Gastroesophageal sphincter (tissue), 4 donors: ENCODE measurements at regions not wholly inside any gene's neighbourhood (a gene's known extent, or its start where the extent isn't known, plus 50 kb on each side); places are given as distances from the start of the nearest gene placed in this dataset.

ENCODE experiments used
- ATAC-seq: fragments of 150-250 bp; one replicate; pipeline ENCODE4 v1.9.1; 2016; ENCODE audit warnings: mild to moderate bottlenecking, moderate library complexity
- H3K27ac ChIP-seq, 4 donors: fragments of 200-600 bp; sonication (generic) in 3 of 4; 1 replicate in 3 of 4; 2 replicates in 1 of 4; pipeline ENCODE4 v1.5.1; 2016 to 2019
- H3K27me3 ChIP-seq: fragments of 200-600 bp; sonication (generic); one replicate; pipeline ENCODE4 v1.5.1; 2019
- H3K36me3 ChIP-seq, 2 donors: fragments of 200-600 bp; sonication (generic); one replicate each; pipeline ENCODE4 v1.5.1; 2019; ENCODE audit warnings: control low read depth in 1 of 2
- H3K4me1 ChIP-seq, 3 donors: fragments of 200-600 bp; sonication (generic); 1 replicate in 2 of 3; 2 replicates in 1 of 3; pipeline ENCODE4 v1.5.1; 2016 to 2019; ENCODE audit warnings: control low read depth in 2 of 3
- H3K4me3 ChIP-seq, 2 donors: fragments of 200-600 bp; sonication (generic); one replicate each; pipeline ENCODE4 v1.5.1; 2019; ENCODE audit warnings: mild to moderate bottlenecking in 1 of 2, moderate library complexity in 1 of 2
- H3K9me3 ChIP-seq, 3 donors: fragments of 200-600 bp; sonication (generic); one replicate each; pipeline ENCODE4 v1.5.1; 2017 to 2019; ENCODE audit warnings: control low read depth in 2 of 3
- EP300 ChIP-seq: sonication (generic); formaldehyde crosslinking; IDR thresholded peaks from one replicate; pipeline ENCODE4 v1.6.1; 2017; ENCODE audit warnings: antibody characterized with exemption, mild to moderate bottlenecking
- POLR2A ChIP-seq, 2 donors: fragments of 450-650 bp; IDR thresholded peaks; one replicate each; pipeline ENCODE4 v1.6.1; 2017; ENCODE audit warnings: antibody characterized with exemption in 2 of 2, mild to moderate bottlenecking in 2 of 2, moderate library complexity in 1 of 2
- POLR2AphosphoS5 ChIP-seq: sonication (generic); formaldehyde crosslinking; IDR thresholded peaks from one replicate; pipeline ENCODE4 v1.6.1; 2017; ENCODE audit warnings: antibody characterized with exemption
- WGBS, 2 donors: methylation state at CpG; one replicate each; pipeline ENCODE4 v1.1.5; 2018; ENCODE audit warnings: low coverage in 1 of 2; 5-methylcytosine and 5-hydroxymethylcytosine counted together
- TF ChIP-seq, protein P1 (sequence below), 4 experiments: fragments of 200-600 bp in 2 of 4; fragments of 450-650 bp in 2 of 4; sonication (generic) in 1 of 4; IDR thresholded peaks; one replicate each; pipeline ENCODE4 v1.5.1; 2017 to 2019; ENCODE audit warnings: antibody characterized with exemption in 4 of 4, mild to moderate bottlenecking in 2 of 4, moderate library complexity in 2 of 4

DNA sequence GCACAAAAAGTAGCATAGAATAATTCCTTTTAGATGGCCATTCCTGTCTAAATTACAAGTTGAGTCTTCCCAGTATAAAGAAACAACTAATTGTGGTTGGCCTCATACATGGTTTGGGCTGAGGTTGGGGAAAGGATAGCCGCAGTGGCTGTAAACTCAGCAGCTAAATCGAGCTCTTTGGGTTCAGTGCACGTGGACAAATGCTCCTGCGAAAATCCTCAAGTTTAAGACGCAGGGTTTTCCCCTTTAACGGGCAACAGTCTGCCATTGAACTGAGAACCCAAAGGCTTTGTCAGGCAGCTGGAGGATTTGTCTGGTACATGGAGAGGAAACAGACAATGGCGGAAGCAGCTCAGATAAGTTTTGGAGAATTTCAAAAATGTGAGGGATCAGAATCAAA, 331.9 kb downstream of the TGFB2 start:
- Histone ChIP-seq H3K27ac (no peak overlapping the region), H3K36me3 (no peaks in the 10 kb centered on the region), H3K4me1 (no peaks in the 10 kb centered on the region), H3K9me3 (no peaks in the 10 kb centered on the region), H3K4me3 (no peak overlapping the region), H3K27me3 (no peaks in the 10 kb centered on the region)
- ATAC-seq: no peak
- 81 to 83% methylated on average over 7 of the region's 7 CpGs for WGBS, 2 donors
- TF ChIP-seq EP300: no peak
- TF ChIP-seq POLR2A (IDR thresholded peaks at IDR 0.05): no peak
- TF ChIP-seq POLR2AphosphoS5: no peak
- TF ChIP-seq, protein P1, sequence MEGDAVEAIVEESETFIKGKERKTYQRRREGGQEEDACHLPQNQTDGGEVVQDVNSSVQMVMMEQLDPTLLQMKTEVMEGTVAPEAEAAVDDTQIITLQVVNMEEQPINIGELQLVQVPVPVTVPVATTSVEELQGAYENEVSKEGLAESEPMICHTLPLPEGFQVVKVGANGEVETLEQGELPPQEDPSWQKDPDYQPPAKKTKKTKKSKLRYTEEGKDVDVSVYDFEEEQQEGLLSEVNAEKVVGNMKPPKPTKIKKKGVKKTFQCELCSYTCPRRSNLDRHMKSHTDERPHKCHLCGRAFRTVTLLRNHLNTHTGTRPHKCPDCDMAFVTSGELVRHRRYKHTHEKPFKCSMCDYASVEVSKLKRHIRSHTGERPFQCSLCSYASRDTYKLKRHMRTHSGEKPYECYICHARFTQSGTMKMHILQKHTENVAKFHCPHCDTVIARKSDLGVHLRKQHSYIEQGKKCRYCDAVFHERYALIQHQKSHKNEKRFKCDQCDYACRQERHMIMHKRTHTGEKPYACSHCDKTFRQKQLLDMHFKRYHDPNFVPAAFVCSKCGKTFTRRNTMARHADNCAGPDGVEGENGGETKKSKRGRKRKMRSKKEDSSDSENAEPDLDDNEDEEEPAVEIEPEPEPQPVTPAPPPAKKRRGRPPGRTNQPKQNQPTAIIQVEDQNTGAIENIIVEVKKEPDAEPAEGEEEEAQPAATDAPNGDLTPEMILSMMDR (IDR thresholded peaks at IDR 0.05): no peak

DNA sequence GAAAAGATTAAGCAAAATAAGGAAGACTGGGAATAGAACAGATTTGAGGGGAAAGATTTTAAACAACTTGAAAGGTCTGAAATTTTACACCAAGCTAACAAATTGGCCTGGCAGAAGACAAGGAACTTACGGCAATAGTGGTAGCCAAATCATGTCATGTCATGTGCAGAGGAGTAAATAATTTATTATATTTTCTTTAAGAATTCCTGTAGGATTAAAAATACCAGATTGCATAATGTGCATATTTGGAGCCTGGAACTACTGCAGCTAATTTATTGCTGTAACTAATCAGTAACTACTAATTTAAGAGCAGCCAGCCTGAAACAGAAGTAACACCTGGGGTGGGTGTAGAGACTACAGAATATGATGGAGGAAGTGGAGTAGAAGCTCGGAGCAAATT, 334.3 kb downstream of the TGFB2 start:
- ATAC-seq: no peak
- no peak for TF ChIP-seq EP300
- TF ChIP-seq POLR2A (IDR thresholded peaks at IDR 0.05): no peak
- TF ChIP-seq POLR2AphosphoS5: no peak
- TF ChIP-seq, protein P1 (IDR thresholded peaks at IDR 0.05): no peak
- WGBS, 2 donors: 77 to 90% methylated on average over 2 of the region's 2 CpGs
- H3K4me3 ChIP-seq: no peak overlapping the region
- no peaks in the 10 kb centered on the region for H3K36me3 ChIP-seq
- H3K4me1 ChIP-seq: no peaks in the 10 kb centered on the region
- no peaks in the 10 kb centered on the region for H3K9me3 ChIP-seq
- H3K27me3 ChIP-seq: no peaks in the 10 kb centered on the region
- no peak overlapping the region for H3K27ac ChIP-seq

DNA sequence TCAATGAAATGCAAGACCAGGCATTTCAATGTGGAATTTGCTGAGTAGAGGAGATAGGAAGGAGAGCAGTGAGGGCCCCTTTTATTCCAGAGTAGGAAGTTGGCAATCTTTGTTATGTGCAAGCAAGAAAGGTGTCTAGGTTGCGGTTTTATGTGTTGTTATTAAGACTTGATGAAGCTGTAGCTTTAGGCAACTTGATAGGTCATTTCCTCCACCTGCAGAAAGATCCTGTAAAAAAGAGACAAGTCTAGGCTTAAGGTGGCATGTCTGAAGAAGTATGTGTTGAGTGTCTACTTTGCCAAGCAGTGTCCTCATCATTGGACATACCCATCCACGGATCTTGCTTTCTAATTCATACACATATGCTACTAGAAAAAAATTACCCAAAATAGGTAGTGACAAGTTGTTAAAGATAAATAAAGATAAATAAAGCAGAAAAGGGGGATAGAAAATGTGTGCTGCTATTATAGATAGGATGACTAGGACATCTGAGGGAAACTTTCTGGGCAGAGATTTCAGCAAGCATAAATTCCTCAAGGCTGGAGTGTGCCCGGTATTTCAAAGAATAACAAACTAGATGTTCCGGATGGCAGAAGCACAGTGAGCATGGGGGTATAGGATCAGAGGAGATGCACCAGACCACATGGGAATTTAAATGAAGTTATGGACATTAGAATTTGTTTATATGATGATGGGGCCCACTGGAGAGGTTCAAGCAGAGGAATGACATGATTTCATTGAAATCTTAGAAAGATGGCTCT, 335.0 kb downstream of the TGFB2 start:
- no peak for ATAC-seq
- no peaks in the 10 kb centered on the region for H3K27me3 ChIP-seq
- TF ChIP-seq EP300: no peak
- TF ChIP-seq, protein P1 (IDR thresholded peaks at IDR 0.05): no peak
- TF ChIP-seq POLR2AphosphoS5: no peak
- no peak for TF ChIP-seq POLR2A (IDR thresholded peaks at IDR 0.05)
- no peaks in the 10 kb centered on the region for H3K9me3 ChIP-seq
- no peaks in the 10 kb centered on the region for H3K4me1 ChIP-seq
- H3K36me3 ChIP-seq: no peaks in the 10 kb centered on the region
- WGBS, 2 donors: 69 to 85% methylated on average over 3 to 4 of the region's 4 CpGs
- H3K27ac ChIP-seq: no peak overlapping the region
- H3K4me3 ChIP-seq: no peak overlapping the region

DNA sequence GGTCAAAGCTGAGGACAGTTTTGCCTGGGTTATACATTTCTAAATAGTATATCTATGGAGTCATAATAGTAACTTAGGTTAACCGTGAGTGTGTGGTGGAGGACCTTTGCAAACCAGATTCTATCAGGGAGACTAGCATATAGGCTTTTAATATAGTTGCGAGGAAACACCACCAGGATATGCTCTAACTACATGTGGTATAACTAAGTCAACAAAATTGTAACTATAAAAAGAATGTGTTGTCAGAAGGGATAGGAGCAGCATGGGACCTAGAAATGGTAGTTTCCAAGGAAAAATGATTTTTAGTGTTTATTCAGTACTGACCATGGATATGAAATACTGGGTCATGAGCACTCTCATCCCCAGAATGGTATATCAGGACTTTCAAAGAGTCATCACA, 338.1 kb downstream of the TGFB2 start:
- H3K4me1 ChIP-seq: no peaks in the 10 kb centered on the region
- no peak overlapping the region for H3K4me3 ChIP-seq
- no peaks in the 10 kb centered on the region for H3K9me3 ChIP-seq
- WGBS, 2 donors: 50 to 64% methylated on average over 2 of the region's 2 CpGs
- no peaks in the 10 kb centered on the region for H3K36me3 ChIP-seq
- no peak overlapping the region for H3K27ac ChIP-seq
- no peak for ATAC-seq
- TF ChIP-seq POLR2AphosphoS5 (no peak), POLR2A (IDR thresholded peaks at IDR 0.05) (no peak), EP300 (no peak)
- TF ChIP-seq, protein P1 (IDR thresholded peaks at IDR 0.05): no peak
- no peaks in the 10 kb centered on the region for H3K27me3 ChIP-seq

DNA sequence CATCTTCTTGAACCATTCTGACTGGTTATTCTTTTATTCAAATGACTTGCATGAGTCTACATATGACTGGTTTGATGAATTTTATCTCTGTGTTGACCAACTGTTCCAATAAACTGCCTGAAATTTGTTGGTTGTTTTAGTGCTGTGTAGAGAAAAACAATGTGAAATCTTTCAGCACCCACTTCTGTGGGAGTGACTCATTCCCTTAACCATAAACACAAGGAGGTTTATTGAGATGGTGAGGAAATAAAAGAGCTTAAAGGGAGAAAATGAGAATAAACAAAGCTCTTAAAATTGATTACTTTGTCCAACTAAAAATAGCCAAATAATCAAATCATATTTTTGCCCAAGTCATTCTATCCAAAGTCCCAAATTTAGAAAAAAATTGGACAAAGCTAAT, 341.1 kb downstream of the TGFB2 start:
- ATAC-seq: no peak
- no peak for TF ChIP-seq POLR2A (IDR thresholded peaks at IDR 0.05)
- TF ChIP-seq EP300: no peak
- TF ChIP-seq POLR2AphosphoS5: no peak
- TF ChIP-seq, protein P1 (IDR thresholded peaks at IDR 0.05): no peak
- Histone ChIP-seq H3K4me1 (no peaks in the 10 kb centered on the region), H3K36me3 (no peaks in the 10 kb centered on the region), H3K27me3 (no peaks in the 10 kb centered on the region), H3K4me3 (no peak overlapping the region), H3K27ac (no peak overlapping the region), H3K9me3 (no peaks in the 10 kb centered on the region)
